A549 (cell line): ENCODE measurements at regions not wholly inside any gene's neighbourhood (a gene's known extent, or its start where the extent isn't known, plus 50 kb on each side); places are given as distances from the start of the nearest gene placed in this dataset.

Source experiments
- ATAC-seq, 2 experiments: fragments of 200-7000 bp in 1 of 2; fragments of >200 bp in 1 of 2; cut with Nextera tagmentation in 1 of 2; cut with Tn5 transposase in 1 of 2; 3 replicates each; pipeline versions ENCODE4 v1.8.0 to v1.9.1; 2018 to 2020; ENCODE audit warnings: mild to moderate bottlenecking in 1 of 2, moderate library complexity in 1 of 2
- CTCF ChIA-PET: fragments of 300-600 bp; sonication (Branson Sonifier 250); formaldehyde crosslinking; extraction: SDS; loops from one replicate; lab custom pipeline; 2021; ENCODE audit warnings: antibody characterized with exemption, inconsistent platforms; lab: Yijun Ruan, JAX
- POLR2A ChIA-PET: fragments of 350-600 bp; formaldehyde crosslinking; extraction: SDS; loops from one replicate; lab custom pipeline; 2021; ENCODE audit warnings: antibody characterized with exemption, inconsistent platforms; lab: Yijun Ruan, JAX
- DNase-seq, 2 experiments: peaks; one replicate each; pipeline versions ENCODE4 v3.0.0 to v3.0.0-alpha.2; 2011 to 2016; ENCODE audit warnings: low read depth in 1 of 2, low spot score in 1 of 2
- FAIRE-seq: peaks from 2 replicates; lab custom pipeline; 2011; peaks lifted over from hg19 to GRCh38; lab: Jason Lieb, UNC
- H3K27ac ChIP-seq, 2 experiments: fragments of >200 bp; sonication (Bioruptor Twin); formaldehyde crosslinking; 3 replicates each; pipeline ENCODE4 v1.5.1; 2016 to 2017
- H3K4me1 ChIP-seq: fragments of >200 bp; sonication (Bioruptor Twin); formaldehyde crosslinking; 3 replicates; pipeline ENCODE4 v1.6.1; 2016
- H3K4me2 ChIP-seq: fragments of >200 bp; sonication (Bioruptor Twin); formaldehyde crosslinking; 3 replicates; pipeline ENCODE4 v1.6.1; 2016
- H3K4me3 ChIP-seq: fragments of >200 bp; sonication (Bioruptor Twin); formaldehyde crosslinking; 3 replicates; pipeline ENCODE4 v1.5.1; 2016
- H3K9me3 ChIP-seq: fragments of >200 bp; sonication (Bioruptor Twin); formaldehyde crosslinking; 3 replicates; pipeline ENCODE4 v1.6.1; 2016
- CBX2 ChIP-seq: fragments of 200-600 bp; sonication (generic); IDR thresholded peaks from 2 replicates; pipeline ENCODE4 v1.6.1; 2016; ENCODE audit warnings: low read depth, mild to moderate bottlenecking, borderline replicate concordance
- CEBPB ChIP-seq, 2 experiments: fragments of >200 bp in 1 of 2; sonication (Bioruptor Twin) in 1 of 2; formaldehyde crosslinking in 1 of 2; IDR thresholded peaks; 2 replicates each; pipeline ENCODE4 v1.6.1; 2012 to 2016
- CHD4 ChIP-seq: fragments of 200-600 bp; sonication (generic); IDR thresholded peaks from 2 replicates; pipeline ENCODE4 v1.6.1; 2016; ENCODE audit warnings: antibody characterized with exemption, mild to moderate bottlenecking, borderline replicate concordance
- EHF ChIP-seq: fragments of 250-450 bp; sonication (Bioruptor Pico); IDR thresholded peaks from 2 replicates; pipeline ENCODE4 v1.5.0; 2020; ENCODE audit warnings: mild to moderate bottlenecking
- EHMT2 ChIP-seq: fragments of 200-600 bp; sonication (generic); IDR thresholded peaks from 2 replicates; pipeline ENCODE4 v1.6.1; 2016; ENCODE audit warnings: antibody characterized with exemption, low read depth, mild to moderate bottlenecking, moderate library complexity
- EP300 ChIP-seq, 2 experiments: fragments of >200 bp; sonication (Bioruptor Twin); formaldehyde crosslinking; IDR thresholded peaks; 2 replicates in 1 of 2; 3 replicates in 1 of 2; pipeline ENCODE4 v1.6.1; 2016 to 2017
- FOSL2 ChIP-seq, 2 experiments: fragments of 450-650 bp in 1 of 2; fragments of >200 bp in 1 of 2; sonication (Bioruptor Twin) in 1 of 2; formaldehyde crosslinking; IDR thresholded peaks; 2 replicates each; pipeline versions ENCODE4 v1.5.0 to v1.6.1; 2016 to 2020; ENCODE audit warnings: mild to moderate bottlenecking in 1 of 2, moderate library complexity in 1 of 2
- GATA3 ChIP-seq: IDR thresholded peaks from 2 replicates; pipeline ENCODE4 v1.6.1; 2012; ENCODE audit warnings: borderline replicate concordance
- HDAC2 ChIP-seq: fragments of 200-600 bp; sonication (generic); IDR thresholded peaks from 2 replicates; pipeline ENCODE4 v1.6.1; 2016
- HEYL ChIP-seq: fragments of 250-450 bp; sonication (Bioruptor Pico); IDR thresholded peaks from 2 replicates; pipeline ENCODE4 v1.8.0; 2021; ENCODE audit warnings: mild to moderate bottlenecking, moderate library complexity
- HOXB13 ChIP-seq: fragments of 250-450 bp; sonication (Bioruptor Pico); IDR thresholded peaks from 2 replicates; pipeline ENCODE4 v1.5.0; 2020; ENCODE audit warnings: low read depth, mild to moderate bottlenecking, moderate library complexity
- JUN ChIP-seq, 2 experiments: fragments of >200 bp; sonication (Bioruptor Twin); formaldehyde crosslinking; IDR thresholded peaks; 2 replicates in 1 of 2; 3 replicates in 1 of 2; pipeline ENCODE4 v1.6.1; 2016 to 2017
- JUNB ChIP-seq: fragments of >200 bp; sonication (Bioruptor Twin); formaldehyde crosslinking; IDR thresholded peaks from 2 replicates; pipeline ENCODE4 v1.6.1; 2016
- KDM5A ChIP-seq: fragments of 200-600 bp; sonication (generic); IDR thresholded peaks from 2 replicates; pipeline ENCODE4 v1.6.1; 2016; ENCODE audit warnings: antibody characterized with exemption, mild to moderate bottlenecking
- MAFK ChIP-seq: fragments of 450-650 bp; IDR thresholded peaks from 2 replicates; pipeline ENCODE4 v1.6.1; 2014; ENCODE audit not compliant: partially characterized antibody
- MYC ChIP-seq: IDR thresholded peaks from 2 replicates; pipeline ENCODE4 v1.6.1; 2012; ENCODE audit warnings: mild to moderate bottlenecking, inconsistent platforms, low read length, improper control_type of control experiment, borderline replicate concordance
- NPAS2 ChIP-seq: fragments of 250-450 bp; sonication (Bioruptor Pico); IDR thresholded peaks from 2 replicates; pipeline ENCODE4 v1.8.0; 2022; ENCODE audit warnings: mild to moderate bottlenecking, moderate library complexity, borderline replicate concordance
- PHF8 ChIP-seq: fragments of 200-600 bp; sonication (generic); IDR thresholded peaks from 2 replicates; pipeline ENCODE4 v1.6.1; 2016; ENCODE audit warnings: low read depth, mild to moderate bottlenecking, antibody characterized with exemption, moderate library complexity, borderline replicate concordance
- RAD21 ChIP-seq, 2 experiments: fragments of >200 bp in 1 of 2; sonication (Bioruptor Twin) in 1 of 2; formaldehyde crosslinking in 1 of 2; IDR thresholded peaks in 1 of 2; conservative IDR thresholded peaks in 1 of 2; 2 replicates in 1 of 2; 3 replicates in 1 of 2; pipeline ENCODE4 v1.6.1; 2012 to 2018; ENCODE audit warnings: inconsistent platforms in 1 of 2
- RARB ChIP-seq: fragments of 250-450 bp; sonication (Bioruptor Pico); IDR thresholded peaks from 2 replicates; pipeline ENCODE4 v1.8.0; 2021; ENCODE audit warnings: mild to moderate bottlenecking, moderate library complexity
- RFX5 ChIP-seq: fragments of 450-650 bp; IDR thresholded peaks from 2 replicates; pipeline ENCODE4 v1.7.1; 2014; ENCODE audit warnings: antibody characterized with exemption, mild to moderate bottlenecking, moderate library complexity
- ZSCAN20 ChIP-seq: fragments of 250-450 bp; sonication (Bioruptor Pico); IDR thresholded peaks from 2 replicates; pipeline ENCODE4 v1.8.0; 2022; ENCODE audit warnings: mild to moderate bottlenecking, moderate library complexity
- WGBS: methylation state at CpG from one replicate; pipeline ENCODE4 v1.1.6; 2017; ENCODE audit errors: missing lambda C conversion rate; 5-methylcytosine and 5-hydroxymethylcytosine counted together
- TF ChIP-seq, protein P1 (sequence below): fragments of 250-450 bp; sonication (Bioruptor Pico); IDR thresholded peaks from 2 replicates; pipeline ENCODE4 v1.5.0; 2021; ENCODE audit warnings: mild to moderate bottlenecking, moderate library complexity, borderline replicate concordance
- TF ChIP-seq, protein P2 (sequence below): IDR thresholded peaks from 2 replicates; pipeline ENCODE4 v1.6.1; 2012
- TF ChIP-seq, protein P3 (sequence below): IDR thresholded peaks from 2 replicates; pipeline ENCODE4 v1.6.1; 2012; ENCODE audit warnings: low read depth, borderline replicate concordance

DNA sequence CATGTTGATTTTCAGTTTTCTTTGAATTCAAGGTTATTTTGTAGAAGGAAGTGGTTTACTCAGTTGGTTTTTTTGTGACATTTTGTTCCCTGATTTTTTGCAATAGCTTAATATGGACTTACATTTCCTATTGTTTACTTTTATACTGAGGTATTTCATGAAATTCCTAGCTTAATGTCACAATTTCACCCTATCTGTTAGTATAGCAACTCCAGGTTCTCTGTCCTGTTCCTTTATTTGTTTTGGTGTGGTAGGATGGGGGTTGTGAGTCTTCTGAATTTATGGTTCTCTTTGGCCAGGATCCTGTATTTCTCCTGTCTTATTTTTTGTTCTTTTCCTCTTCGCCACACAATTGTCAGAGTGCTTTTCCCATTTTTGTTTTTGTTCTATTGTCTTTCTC lies 523.4 kb upstream of the ARRDC3 start:
- WGBS = 46% methylated on average over 1 of the region's 1 CpG
- POLR2A ChIA-PET = interaction anchor here (0.8 kb wide), 1 partner anchor 64 kb away, joined by 3 read pairs; no protein-coding TSS in a partner anchor
- peak in 1 of 2 experiments; percentile 53 for DNase-seq
- 0 out of 5 replicates have a peak, but pooled peaks of 1 of the 2 experiments have one; percentile 29 for TF ChIP-seq RAD21 (conservative IDR thresholded peaks at IDR 0.05 in 1 of 2, IDR thresholded peaks at IDR 0.05 in 1 of 2)
- TF ChIP-seq RARB (CRISPR knock-in tag) = no peak
- TF ChIP-seq CEBPB (IDR thresholded peaks at IDR 0.05) = peak in 1 of 2 experiments; percentile 59; a peak in 1 of 4 replicates
- peak in 1 of 2 experiments; percentile 47; a peak in 1 of 5 replicates for TF ChIP-seq EP300 (IDR thresholded peaks at IDR 0.05)
- no peak for TF ChIP-seq JUNB
- peak; percentile 49; the same call in 1 of the 2 replicates for TF ChIP-seq GATA3
- TF ChIP-seq, all 56 proteins: peak for 4
- CTCF ChIA-PET = no interaction called here
- no peak for FAIRE-seq
- peak in 1 of 2 experiments; percentile 61; a peak in 3 of 6 replicates for ATAC-seq
- Histone ChIP-seq H3K4me3 (no peak overlapping the region), H3K4me1 (peaks cover 24% of the 10 kb centered on the region; the same call in 2 of the 3 replicates), H3K27ac (peak overlapping the region; percentile 33 to 66; a peak in 5 of 6 replicates), H3K9me3 (no peaks in the 10 kb centered on the region), H3K4me2 (peak overlapping the region; percentile 58)

DNA sequence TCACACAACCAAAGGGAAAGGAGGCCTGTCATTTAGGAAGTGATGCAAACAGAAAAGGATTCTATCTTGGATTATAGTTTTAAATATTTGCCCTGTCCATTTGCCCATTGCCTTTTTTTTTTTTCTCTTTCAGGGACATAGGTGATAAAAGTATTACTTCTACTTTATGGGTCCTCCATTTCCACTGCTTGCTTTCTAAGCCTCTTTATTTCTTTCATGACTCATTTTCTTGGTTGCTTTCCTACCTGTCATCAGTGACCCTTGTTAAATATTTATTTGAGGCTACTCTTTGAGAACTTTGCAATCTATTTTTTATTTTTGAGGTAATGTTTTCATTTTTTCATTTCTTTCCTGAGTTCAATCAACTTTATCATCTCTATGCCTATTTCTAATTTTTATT lies 522.9 kb upstream of the ARRDC3 start:
- peak overlapping the region; percentile 39 to 66; a peak in 3 of 6 replicates for H3K27ac ChIP-seq
- peak in 1 of 2 experiments; percentile 14 for DNase-seq
- no peaks in the 10 kb centered on the region for H3K9me3 ChIP-seq
- TF ChIP-seq RAD21 (conservative IDR thresholded peaks at IDR 0.05 in 1 of 2, IDR thresholded peaks at IDR 0.05 in 1 of 2) (no peak), FOSL2 (IDR thresholded peaks at IDR 0.05) (no peak), FOSL2 (CRISPR knock-in tag; IDR thresholded peaks at IDR 0.05) (peak; percentile 31), EHMT2 (no peak), EHF (CRISPR knock-in tag) (no peak), CHD4 (no peak), MAFK (no peak), HEYL (no peak)
- CTCF ChIA-PET = interaction anchor here (0.7 kb wide), 1 partner anchor 50 kb away, joined by 3 read pairs; no protein-coding TSS in a partner anchor
- peaks cover 24% of the 10 kb centered on the region; the same call in 2 of the 3 replicates for H3K4me1 ChIP-seq
- POLR2A ChIA-PET = interaction anchor here (0.8 kb wide), 1 partner anchor 64 kb away, joined by 3 read pairs; no protein-coding TSS in a partner anchor
- H3K4me2 ChIP-seq = peak overlapping the region; percentile 58
- no peak for ATAC-seq
- FAIRE-seq = no peak
- no peak overlapping the region for H3K4me3 ChIP-seq

DNA sequence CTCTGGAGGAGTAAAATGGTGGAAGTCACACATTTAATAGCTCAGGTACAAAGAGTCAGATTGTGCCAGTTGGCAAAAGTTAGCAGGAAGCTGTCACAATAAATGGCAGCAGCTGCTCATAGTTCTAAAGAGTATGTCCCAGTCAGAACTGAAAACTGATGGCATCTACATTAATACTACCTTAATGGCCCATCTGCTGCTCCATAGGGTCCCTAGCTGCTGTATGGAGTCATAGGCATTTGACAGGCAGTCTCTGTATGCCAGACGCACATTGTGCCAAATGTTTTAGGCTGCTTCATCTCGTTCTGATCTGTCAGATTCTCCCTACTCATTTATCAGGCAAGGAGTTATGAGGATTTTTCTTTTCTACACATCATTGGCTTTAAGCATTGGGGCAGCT lies 515.8 kb upstream of the ARRDC3 start:
- CTCF ChIA-PET = no interaction called here
- TF ChIP-seq CBX2 = no peak
- TF ChIP-seq RFX5 = no peak
- TF ChIP-seq FOSL2 (IDR thresholded peaks at IDR 0.05) = no peak
- no peak for TF ChIP-seq FOSL2 (CRISPR knock-in tag; IDR thresholded peaks at IDR 0.05)
- no peak for TF ChIP-seq EP300 (IDR thresholded peaks at IDR 0.05)
- no peak for TF ChIP-seq CEBPB (IDR thresholded peaks at IDR 0.05)
- no peak for TF ChIP-seq KDM5A
- TF ChIP-seq, protein P1, sequence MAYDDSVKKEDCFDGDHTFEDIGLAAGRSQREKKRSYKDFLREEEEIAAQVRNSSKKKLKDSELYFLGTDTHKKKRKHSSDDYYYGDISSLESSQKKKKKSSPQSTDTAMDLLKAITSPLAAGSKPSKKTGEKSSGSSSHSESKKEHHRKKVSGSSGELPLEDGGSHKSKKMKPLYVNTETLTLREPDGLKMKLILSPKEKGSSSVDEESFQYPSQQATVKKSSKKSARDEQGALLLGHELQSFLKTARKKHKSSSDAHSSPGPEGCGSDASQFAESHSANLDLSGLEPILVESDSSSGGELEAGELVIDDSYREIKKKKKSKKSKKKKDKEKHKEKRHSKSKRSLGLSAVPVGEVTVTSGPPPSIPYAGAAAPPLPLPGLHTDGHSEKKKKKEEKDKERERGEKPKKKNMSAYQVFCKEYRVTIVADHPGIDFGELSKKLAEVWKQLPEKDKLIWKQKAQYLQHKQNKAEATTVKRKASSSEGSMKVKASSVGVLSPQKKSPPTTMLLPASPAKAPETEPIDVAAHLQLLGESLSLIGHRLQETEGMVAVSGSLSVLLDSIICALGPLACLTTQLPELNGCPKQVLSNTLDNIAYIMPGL (CRISPR knock-in tag) = no peak
- no peak for TF ChIP-seq EHMT2
- TF ChIP-seq HDAC2 = no peak
- no peak for TF ChIP-seq HEYL
- no peak for TF ChIP-seq MYC
- TF ChIP-seq HOXB13 (CRISPR knock-in tag) = no peak
- no peak for TF ChIP-seq JUN (IDR thresholded peaks at IDR 0.05)
- TF ChIP-seq NPAS2 = no peak
- TF ChIP-seq, protein P2, sequence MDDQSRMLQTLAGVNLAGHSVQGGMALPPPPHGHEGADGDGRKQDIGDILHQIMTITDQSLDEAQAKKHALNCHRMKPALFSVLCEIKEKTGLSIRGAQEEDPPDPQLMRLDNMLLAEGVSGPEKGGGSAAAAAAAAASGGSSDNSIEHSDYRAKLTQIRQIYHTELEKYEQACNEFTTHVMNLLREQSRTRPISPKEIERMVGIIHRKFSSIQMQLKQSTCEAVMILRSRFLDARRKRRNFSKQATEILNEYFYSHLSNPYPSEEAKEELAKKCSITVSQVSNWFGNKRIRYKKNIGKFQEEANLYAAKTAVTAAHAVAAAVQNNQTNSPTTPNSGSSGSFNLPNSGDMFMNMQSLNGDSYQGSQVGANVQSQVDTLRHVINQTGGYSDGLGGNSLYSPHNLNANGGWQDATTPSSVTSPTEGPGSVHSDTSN = no peak
- no peak for TF ChIP-seq PHF8
- no peak for TF ChIP-seq ZSCAN20 (CRISPR knock-in tag)
- TF ChIP-seq, protein P3, sequence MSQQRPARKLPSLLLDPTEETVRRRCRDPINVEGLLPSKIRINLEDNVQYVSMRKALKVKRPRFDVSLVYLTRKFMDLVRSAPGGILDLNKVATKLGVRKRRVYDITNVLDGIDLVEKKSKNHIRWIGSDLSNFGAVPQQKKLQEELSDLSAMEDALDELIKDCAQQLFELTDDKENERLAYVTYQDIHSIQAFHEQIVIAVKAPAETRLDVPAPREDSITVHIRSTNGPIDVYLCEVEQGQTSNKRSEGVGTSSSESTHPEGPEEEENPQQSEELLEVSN = no peak
- H3K4me1 ChIP-seq = no peaks in the 10 kb centered on the region

More for the DNA sequence above, 515.8 kb upstream of the ARRDC3 start:
- DNase-seq (no peak), ATAC-seq (no peak), FAIRE-seq (no peak)
- WGBS = 67% methylated on average over 2 of the region's 2 CpGs
- Histone ChIP-seq H3K9me3 (no peaks in the 10 kb centered on the region), H3K27ac (no peak overlapping the region), H3K4me3 (no peak overlapping the region), H3K4me2 (no peak overlapping the region)
- POLR2A ChIA-PET = no interaction called here
